H9 (cell line): ENCODE measurements at regions not wholly inside any gene's neighbourhood (a gene's known extent, or its start where the extent isn't known, plus 50 kb on each side); places are given as distances from the start of the nearest gene placed in this dataset.

ENCODE experiments used
- DNase-seq: peaks from one replicate; pipeline ENCODE4 v3.0.0-alpha.2; 2017
- H2AFZ ChIP-seq: one replicate; pipeline ENCODE4 v1.6.1; 2013; ENCODE audit warnings: mild to moderate bottlenecking, low read length, control low read depth, moderate library complexity
- H2AK5ac ChIP-seq: 2 replicates; pipeline ENCODE4 v1.6.1; 2013; ENCODE audit warnings: low read length, control low read depth, mixed read lengths; ENCODE audit not compliant: insufficient read length
- H2BK120ac ChIP-seq: one replicate; pipeline ENCODE4 v1.6.1; 2013; ENCODE audit warnings: low read depth, mild to moderate bottlenecking, low read length, control low read depth, inconsistent platforms; ENCODE audit not compliant: poor library complexity, severe bottlenecking
- H2BK12ac ChIP-seq: 2 replicates; pipeline ENCODE4 v1.6.1; 2013; ENCODE audit warnings: low read length, control low read depth, mixed read lengths, low read depth; ENCODE audit not compliant: insufficient read length
- H2BK15ac ChIP-seq: 2 replicates; pipeline ENCODE4 v1.6.1; 2013; ENCODE audit warnings: low read depth, low read length, control low read depth
- H2BK20ac ChIP-seq: one replicate; pipeline ENCODE4 v1.6.1; 2013; ENCODE audit warnings: low read depth, mild to moderate bottlenecking, low read length, control low read depth, inconsistent platforms; ENCODE audit not compliant: poor library complexity, severe bottlenecking
- H2BK5ac ChIP-seq: 2 replicates; pipeline ENCODE4 v1.6.1; 2013; ENCODE audit warnings: low read length, control low read depth, mixed read lengths; ENCODE audit not compliant: insufficient read length
- H3K14ac ChIP-seq: 2 replicates; pipeline ENCODE4 v1.6.1; 2013; ENCODE audit warnings: low read length, control low read depth; ENCODE audit not compliant: insufficient read depth
- H3K18ac ChIP-seq: 2 replicates; pipeline ENCODE4 v1.6.1; 2013; ENCODE audit warnings: low read depth, mild to moderate bottlenecking, mixed read lengths, low read length, control low read depth; ENCODE audit not compliant: insufficient read length
- H3K23ac ChIP-seq: 2 replicates; pipeline ENCODE4 v1.6.1; 2013; ENCODE audit warnings: low read length, control low read depth, mixed read lengths, low read depth; ENCODE audit not compliant: insufficient read length
- H3K23me2 ChIP-seq: 2 replicates; pipeline ENCODE4 v1.6.1; 2013; ENCODE audit warnings: low read depth, mild to moderate bottlenecking, mixed read lengths, low read length, control low read depth; ENCODE audit not compliant: insufficient read length, poor library complexity, severe bottlenecking
- H3K27ac ChIP-seq: 2 replicates; pipeline ENCODE4 v1.5.1; 2013; ENCODE audit warnings: low read length, control low read depth, mixed read lengths, low read depth; ENCODE audit not compliant: insufficient read length
- H3K27me3 ChIP-seq: 2 replicates; pipeline ENCODE4 v1.6.1; 2013; ENCODE audit warnings: low read length, control low read depth, inconsistent platforms; ENCODE audit not compliant: insufficient read depth
- H3K4ac ChIP-seq: 2 replicates; pipeline ENCODE4 v1.6.1; 2013; ENCODE audit warnings: low read depth, mild to moderate bottlenecking, control low read depth, inconsistent platforms, low read length, moderate library complexity
- H3K4me1 ChIP-seq: 2 replicates; pipeline ENCODE4 v1.6.1; 2013; ENCODE audit warnings: low read length, control low read depth, inconsistent platforms; ENCODE audit not compliant: insufficient read depth
- H3K4me2 ChIP-seq: 2 replicates; pipeline ENCODE4 v1.6.1; 2013; ENCODE audit warnings: low read length, control low read depth, mixed read lengths; ENCODE audit not compliant: insufficient read length, insufficient read depth
- H3K56ac ChIP-seq: 2 replicates; pipeline ENCODE4 v1.6.1; 2013; ENCODE audit warnings: low read depth, mild to moderate bottlenecking, mixed read lengths, low read length, control low read depth; ENCODE audit not compliant: insufficient read length
- H3K79me1 ChIP-seq: 2 replicates; pipeline ENCODE4 v1.6.1; 2013; ENCODE audit warnings: low read depth, mild to moderate bottlenecking, moderate library complexity, low read length, control low read depth, inconsistent platforms; ENCODE audit not compliant: insufficient read depth, poor library complexity, severe bottlenecking
- H3K79me2 ChIP-seq: 2 replicates; pipeline ENCODE4 v1.6.1; 2013; ENCODE audit warnings: low read length, control low read depth, inconsistent platforms; ENCODE audit not compliant: insufficient read depth
- H3K9ac ChIP-seq: 2 replicates; pipeline ENCODE4 v1.6.1; 2013; ENCODE audit warnings: low read length, control low read depth, mixed read lengths; ENCODE audit not compliant: insufficient read length; ENCODE audit errors: extremely low read depth
- H3K9me3 ChIP-seq: one replicate; pipeline ENCODE4 v1.6.1; 2013; ENCODE audit warnings: low read depth, low read length, inconsistent platforms; ENCODE audit not compliant: control insufficient read depth
- H3T11ph ChIP-seq: one replicate; pipeline ENCODE4 v1.6.1; 2013; ENCODE audit warnings: mild to moderate bottlenecking, low read length, control low read depth, inconsistent platforms
- H4K20me1 ChIP-seq: one replicate; pipeline ENCODE4 v1.6.1; 2013; ENCODE audit not compliant: control insufficient read depth, insufficient read length, insufficient read depth
- H4K5ac ChIP-seq: 2 replicates; pipeline ENCODE4 v1.6.1; 2013; ENCODE audit warnings: low read depth, mild to moderate bottlenecking, mixed read lengths, low read length, control low read depth; ENCODE audit not compliant: insufficient read length
- H4K8ac ChIP-seq: replicated peaks from 2 replicates; pipeline ENCODE4 v1.6.1; 2013; ENCODE audit warnings: low read length, control low read depth, mixed read lengths, low read depth; ENCODE audit not compliant: insufficient read length
- H4K91ac ChIP-seq: 2 replicates; pipeline ENCODE4 v1.6.1; 2013; ENCODE audit warnings: low read depth, mild to moderate bottlenecking, moderate library complexity, mixed read lengths, low read length, control low read depth; ENCODE audit not compliant: insufficient read length
- H3K27ac Mint-ChIP-seq, 3 experiments: 2 replicates in 2 of 3; 3 replicates in 1 of 3; pipeline ENCODE4 v1.8.0; 2020 to 2021; ENCODE audit warnings: mixed read lengths in 3 of 3, mild to moderate bottlenecking in 1 of 3, moderate library complexity in 1 of 3
- H3K27me3 Mint-ChIP-seq: 2 replicates; pipeline ENCODE4 v1.8.0; 2021; ENCODE audit warnings: low read depth, mild to moderate bottlenecking, moderate library complexity, mixed read lengths
- H3K36me3 Mint-ChIP-seq, 3 experiments: 2 replicates in 2 of 3; 3 replicates in 1 of 3; pipeline ENCODE4 v1.8.0; 2020 to 2021; ENCODE audit warnings: low read depth in 3 of 3, mixed read lengths in 3 of 3; ENCODE audit not compliant: insufficient read depth in 1 of 3
- H3K4me1 Mint-ChIP-seq, 2 experiments: 2 replicates each; pipeline ENCODE4 v1.8.0; 2020; ENCODE audit warnings: mixed read lengths in 2 of 2
- H3K4me3 Mint-ChIP-seq, 2 experiments: 2 replicates in 1 of 2; 3 replicates in 1 of 2; pipeline ENCODE4 v1.8.0; 2020 to 2021; ENCODE audit warnings: mild to moderate bottlenecking in 2 of 2, mixed read lengths in 2 of 2, moderate library complexity in 1 of 2
- H3K9me3 Mint-ChIP-seq, 2 experiments: 2 replicates in 1 of 2; 3 replicates in 1 of 2; pipeline ENCODE4 v1.8.0; 2020; ENCODE audit warnings: mild to moderate bottlenecking in 2 of 2, mixed read lengths in 2 of 2, moderate library complexity in 1 of 2
- WGBS: extraction: QIAGEN DNeasy Blood & Tissue Kit; methylation state at CpG from one replicate; pipeline ENCODE4 v1.1.7; 2013; ENCODE audit warnings: missing lambda C conversion rate, low lambda C conversion rate, mixed read lengths; ENCODE audit not compliant: insufficient read length; ENCODE audit errors: extremely low coverage; 5-methylcytosine and 5-hydroxymethylcytosine counted together
- TF ChIP-seq, protein P1 (sequence below): fragments of 200-600 bp; sonication (generic); conservative IDR thresholded peaks from 3 replicates; pipeline ENCODE4 v1.8.0; 2021; ENCODE audit warnings: antibody characterized with exemption, mild to moderate bottlenecking

DNA sequence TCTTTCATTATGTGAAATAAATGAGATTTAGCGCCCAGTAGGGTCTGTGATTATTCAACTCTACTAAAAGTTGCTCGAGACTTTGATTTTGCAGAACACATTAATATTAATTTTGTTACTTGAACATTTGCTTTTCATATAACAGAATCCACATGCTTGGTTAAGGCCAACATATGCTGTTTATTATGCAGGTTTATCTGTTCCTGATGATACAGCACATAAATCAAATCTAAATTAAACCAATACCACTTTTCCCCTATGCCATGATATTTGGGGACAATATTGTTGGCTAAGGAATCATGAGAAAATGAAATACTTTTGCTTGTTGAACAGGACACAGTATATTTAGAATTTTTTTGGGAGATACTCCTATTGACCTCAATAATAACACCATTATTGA is 291.1 kb downstream of the USP25 start:
- H2BK15ac ChIP-seq, result no peak overlapping the region
- no peak overlapping the region for H3K56ac ChIP-seq
- H3K14ac ChIP-seq, result no peak overlapping the region
- H3K23me2 ChIP-seq, result no peaks in the 10 kb centered on the region
- Mint-ChIP-seq H3K36me3 (no peaks in the 10 kb centered on the region), H3K27ac (no peak overlapping the region), H3K4me1 (no peaks in the 10 kb centered on the region), H3K4me3 (no peak overlapping the region), H3K9me3 (no peaks in the 10 kb centered on the region), H3K27me3 (no peaks in the 10 kb centered on the region; the same call in 1 of the 2 replicates)
- no peaks in the 10 kb centered on the region for H3K4me1 ChIP-seq
- DNase-seq, result no peak
- H4K91ac ChIP-seq, result no peak overlapping the region
- H2AK5ac ChIP-seq, result no peak overlapping the region
- no peak overlapping the region for H2BK120ac ChIP-seq
- H3K27ac ChIP-seq, result no peak overlapping the region
- H3K79me2 ChIP-seq, result no peaks in the 10 kb centered on the region
- no peak overlapping the region for H2BK20ac ChIP-seq
- H3K79me1 ChIP-seq, result no peaks in the 10 kb centered on the region
- no peaks in the 10 kb centered on the region for H3K27me3 ChIP-seq
- no CpG with 5 or more reads among the region's 2 CpGs for WGBS
- TF ChIP-seq, protein P1, sequence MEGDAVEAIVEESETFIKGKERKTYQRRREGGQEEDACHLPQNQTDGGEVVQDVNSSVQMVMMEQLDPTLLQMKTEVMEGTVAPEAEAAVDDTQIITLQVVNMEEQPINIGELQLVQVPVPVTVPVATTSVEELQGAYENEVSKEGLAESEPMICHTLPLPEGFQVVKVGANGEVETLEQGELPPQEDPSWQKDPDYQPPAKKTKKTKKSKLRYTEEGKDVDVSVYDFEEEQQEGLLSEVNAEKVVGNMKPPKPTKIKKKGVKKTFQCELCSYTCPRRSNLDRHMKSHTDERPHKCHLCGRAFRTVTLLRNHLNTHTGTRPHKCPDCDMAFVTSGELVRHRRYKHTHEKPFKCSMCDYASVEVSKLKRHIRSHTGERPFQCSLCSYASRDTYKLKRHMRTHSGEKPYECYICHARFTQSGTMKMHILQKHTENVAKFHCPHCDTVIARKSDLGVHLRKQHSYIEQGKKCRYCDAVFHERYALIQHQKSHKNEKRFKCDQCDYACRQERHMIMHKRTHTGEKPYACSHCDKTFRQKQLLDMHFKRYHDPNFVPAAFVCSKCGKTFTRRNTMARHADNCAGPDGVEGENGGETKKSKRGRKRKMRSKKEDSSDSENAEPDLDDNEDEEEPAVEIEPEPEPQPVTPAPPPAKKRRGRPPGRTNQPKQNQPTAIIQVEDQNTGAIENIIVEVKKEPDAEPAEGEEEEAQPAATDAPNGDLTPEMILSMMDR, result no peak
- no peak overlapping the region for H2BK5ac ChIP-seq
- H3K18ac ChIP-seq, result no peak overlapping the region
- H3T11ph ChIP-seq, result no peak overlapping the region
- H3K9me3 ChIP-seq, result no peaks in the 10 kb centered on the region
- H4K20me1 ChIP-seq, result no peaks in the 10 kb centered on the region
- no peak overlapping the region for H4K5ac ChIP-seq
- H2AFZ ChIP-seq, result no peak overlapping the region
- H3K4me2 ChIP-seq, result no peak overlapping the region
- H2BK12ac ChIP-seq, result no peak overlapping the region
- no peak overlapping the region for H3K4ac ChIP-seq
- no peak overlapping the region for H3K23ac ChIP-seq
- H3K9ac ChIP-seq, result no peak overlapping the region
- H4K8ac ChIP-seq, result no peak overlapping the region
